ENCODE measurements at regions not wholly inside any gene's neighbourhood (a gene's known extent, or its start where the extent isn't known, plus 50 kb on each side); places are given as distances from the start of the nearest gene placed in this dataset.
"Not testable (repeated sequence)": the region's sequence is repeated elsewhere in the genome, so short reads cannot be mapped to it uniquely, and the experiment has no call there.

GRCh38 chr6:135555550-135555949 is 58.0 kb upstream of the AHI1 start:
- peak; percentile 28 for DNase-seq

- DNase-seq = no peak
Measured at GRCh38 chr6:135557582-135557981, 60.0 kb upstream of the AHI1 start.

GRCh38 chr6:135565605-135566004 is 68.1 kb upstream of the AHI1 start:
- not testable (repeated sequence) for DNase-seq

GRCh38 chr6:135566311-135567068 is 69.0 kb upstream of the AHI1 start:
- no peak for DNase-seq

- no peak for DNase-seq
Measured at GRCh38 chr6:135567375-135568083, 70.0 kb upstream of the AHI1 start.

- DNase-seq = peak; percentile 27
Measured at GRCh38 chr6:135568379-135568778, 70.8 kb upstream of the AHI1 start.

- DNase-seq = no peak
Measured at GRCh38 chr6:135572051-135572450, 74.5 kb upstream of the AHI1 start.

GRCh38 chr6:135575629-135576028 is 78.1 kb upstream of the AHI1 start:
- DNase-seq = no peak

- DNase-seq = no peak
Measured at GRCh38 chr6:135576055-135576454, 78.5 kb upstream of the AHI1 start.

- no peak for DNase-seq
Measured at GRCh38 chr6:135577059-135577538, 79.6 kb upstream of the AHI1 start.

GRCh38 chr6:135578976-135579375 is 81.4 kb upstream of the AHI1 start:
- DNase-seq = no peak

GRCh38 chr6:135581211-135581610 is 83.7 kb upstream of the AHI1 start:
- DNase-seq = no peak

- no peak for DNase-seq
Measured at GRCh38 chr6:135583256-135583761, 85.8 kb upstream of the AHI1 start.

GRCh38 chr6:135586388-135586787 is 88.8 kb upstream of the AHI1 start:
- no peak for DNase-seq

- DNase-seq = no peak
Measured at GRCh38 chr6:135586844-135587243, 89.3 kb upstream of the AHI1 start.

- no peak for DNase-seq
Measured at GRCh38 chr6:135592276-135592675, 94.7 kb upstream of the AHI1 start.

GRCh38 chr6:135594000-135594399 is 96.5 kb upstream of the AHI1 start:
- DNase-seq = no peak

- DNase-seq = no peak
Measured at GRCh38 chr6:135600086-135600702, 102.7 kb upstream of the AHI1 start.

- DNase-seq = no peak
Measured at GRCh38 chr6:135600931-135601330, 103.4 kb upstream of the AHI1 start.

GRCh38 chr6:135601857-135602256 is 104.3 kb upstream of the AHI1 start:
- no peak for DNase-seq

GRCh38 chr6:135603249-135603648 is 105.7 kb upstream of the AHI1 start:
- no peak for DNase-seq

- no peak for DNase-seq
Measured at GRCh38 chr6:135604035-135604860, 106.7 kb upstream of the AHI1 start.

- no peak for DNase-seq
Measured at GRCh38 chr6:135605278-135605790, 107.8 kb upstream of the AHI1 start.

All from CD4-positive, alpha-beta T cell treated with Interleukin-15 for 1 hour (primary cell).